HG03521 (cell line): ENCODE measurements at regions not wholly inside any gene's neighbourhood (a gene's known extent, or its start where the extent isn't known, plus 50 kb on each side); places are given as distances from the start of the nearest gene placed in this dataset.
"Not testable (repeated sequence)": the region's sequence is repeated elsewhere in the genome, so short reads cannot be mapped to it uniquely, and the experiment has no call there.

ENCODE experiments used
- ATAC-seq: cut with Tn5 transposase; IDR thresholded peaks from one replicate; pipeline ENCODE4 v1.9.1; 2021; ENCODE audit warnings: mild to moderate bottlenecking, moderate library complexity; ENCODE audit not compliant: unreplicated experiment

GRCh38 chr1:105467549-105467948, 1588.9 kb upstream of the PRMT6 start:
- no peak for ATAC-seq

- ATAC-seq, result not testable (repeated sequence)
Observed at GRCh38 chr1:105470541-105470940, 1585.9 kb upstream of the PRMT6 start.

- ATAC-seq, result no peak
Observed at GRCh38 chr1:105483436-105483835, 1573.0 kb upstream of the PRMT6 start.

GRCh38 chr1:105485207-105485606, 1571.3 kb upstream of the PRMT6 start:
- no peak for ATAC-seq

- ATAC-seq, result no peak
Observed at GRCh38 chr1:105492921-105493320, 1563.6 kb upstream of the PRMT6 start.

GRCh38 chr1:105516068-105516467, 1540.4 kb upstream of the PRMT6 start:
- ATAC-seq, result no peak

- no peak for ATAC-seq
Observed at GRCh38 chr1:105533996-105534395, 1522.5 kb upstream of the PRMT6 start.

- ATAC-seq, result no peak
Observed at GRCh38 chr1:105544475-105544874, 1512.0 kb upstream of the PRMT6 start.

- ATAC-seq, result no peak
Observed at GRCh38 chr1:105556266-105556665, 1500.2 kb upstream of the PRMT6 start.

GRCh38 chr1:105558023-105558422, 1498.5 kb upstream of the PRMT6 start:
- no peak for ATAC-seq

- ATAC-seq, result no peak
Observed at GRCh38 chr1:105565006-105565405, 1491.5 kb upstream of the PRMT6 start.

- no peak for ATAC-seq
Observed at GRCh38 chr1:105585791-105586190, 1470.7 kb upstream of the PRMT6 start.

GRCh38 chr1:105591681-105592080, 1464.8 kb upstream of the PRMT6 start:
- no peak for ATAC-seq

GRCh38 chr1:105608713-105609112, 1447.8 kb upstream of the PRMT6 start:
- ATAC-seq, result no peak

- no peak for ATAC-seq
Observed at GRCh38 chr1:105626276-105626987, 1430.0 kb upstream of the PRMT6 start.

- ATAC-seq, result not testable (repeated sequence)
Observed at GRCh38 chr1:105631153-105631744, 1425.2 kb upstream of the PRMT6 start.

GRCh38 chr1:105632342-105633196, 1423.9 kb upstream of the PRMT6 start:
- no peak for ATAC-seq

GRCh38 chr1:105636052-105636451, 1420.4 kb upstream of the PRMT6 start:
- ATAC-seq, result no peak

GRCh38 chr1:105641407-105641806, 1415.1 kb upstream of the PRMT6 start:
- no peak for ATAC-seq

GRCh38 chr1:105652109-105652508, 1404.4 kb upstream of the PRMT6 start:
- no peak for ATAC-seq

GRCh38 chr1:105655032-105655431, 1401.4 kb upstream of the PRMT6 start:
- ATAC-seq, result no peak

- ATAC-seq, result no peak
Observed at GRCh38 chr1:105664495-105664894, 1392.0 kb upstream of the PRMT6 start.
